Activated naive CD4-positive, alpha-beta T cell treated with anti-CD3 and anti-CD28 coated beads, Interleukin-2, amount 10 ng/mL, durations not matched to agents 7 days and 5 days (primary cell): ENCODE measurements at regions not wholly inside any gene's neighbourhood (a gene's known extent, or its start where the extent isn't known, plus 50 kb on each side); places are given as distances from the start of the nearest gene placed in this dataset.
"Not testable (repeated sequence)": the region's sequence is repeated elsewhere in the genome, so short reads cannot be mapped to it uniquely, and the experiment has no call there.

Experiments
- CTCF ChIA-PET: fragments of 350-600 bp; sonication (Branson Sonifier 250); formaldehyde crosslinking; loops from one replicate; lab custom pipeline; 2021; ENCODE audit warnings: antibody characterized with exemption; lab: Charles Lee
- DNase-seq: peaks from one replicate; pipeline ENCODE4 v3.0.0-alpha.2; 2020
- H3K27ac Mint-ChIP-seq: one replicate; pipeline ENCODE4 v1.8.0; 2021; ENCODE audit warnings: mild to moderate bottlenecking, moderate library complexity, mixed read lengths
- H3K27me3 Mint-ChIP-seq: one replicate; pipeline ENCODE4 v1.8.0; 2021; ENCODE audit warnings: mild to moderate bottlenecking, mixed read lengths
- H3K36me3 Mint-ChIP-seq: one replicate; pipeline ENCODE4 v1.8.0; 2021; ENCODE audit warnings: mixed read lengths
- H3K4me1 Mint-ChIP-seq: one replicate; pipeline ENCODE4 v1.8.0; 2021; ENCODE audit warnings: mixed read lengths
- H3K4me3 Mint-ChIP-seq: one replicate; pipeline ENCODE4 v1.8.0; 2021; ENCODE audit warnings: mild to moderate bottlenecking, moderate library complexity, mixed read lengths
- H3K9me3 Mint-ChIP-seq: one replicate; pipeline ENCODE4 v1.8.0; 2021; ENCODE audit warnings: mixed read lengths

DNA sequence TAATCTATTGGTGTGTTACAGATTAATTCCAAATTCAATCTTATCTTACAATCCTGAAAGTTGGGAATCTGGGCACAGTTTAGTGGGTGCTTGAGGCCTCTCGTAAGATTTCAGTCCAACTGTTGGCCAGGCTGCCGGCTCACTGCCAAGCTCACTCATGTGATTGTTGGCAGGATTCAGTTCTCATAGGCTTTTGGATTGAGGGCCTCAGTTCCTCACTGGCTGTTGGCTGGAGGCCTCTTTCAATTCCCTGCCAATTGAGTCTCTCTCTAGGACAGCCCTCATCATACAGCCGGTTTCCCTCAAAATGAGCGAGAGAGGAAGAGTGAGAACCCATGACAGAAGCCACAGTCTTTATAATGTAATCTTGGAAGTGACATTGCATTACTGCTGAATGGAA, 123.5 kb upstream of the FBXO33 start:
- Mint-ChIP-seq H3K4me1 (no peaks in the 10 kb centered on the region), H3K27me3 (no peaks in the 10 kb centered on the region), H3K4me3 (no peak overlapping the region), H3K27ac (no peak overlapping the region), H3K36me3 (no peaks in the 10 kb centered on the region), H3K9me3 (peaks cover 22% of the 10 kb centered on the region)
- CTCF ChIA-PET, result no interaction called here
- no peak for DNase-seq

GRCh38 chr14:39554576-39554975, 122.3 kb upstream of the FBXO33 start:
- CTCF ChIA-PET, result no interaction called here
- H3K4me3 Mint-ChIP-seq, result no peak overlapping the region
- H3K9me3 Mint-ChIP-seq, result peaks cover 18% of the 10 kb centered on the region
- no peak overlapping the region for H3K27ac Mint-ChIP-seq
- DNase-seq, result no peak
- no peaks in the 10 kb centered on the region for H3K36me3 Mint-ChIP-seq
- no peaks in the 10 kb centered on the region for H3K27me3 Mint-ChIP-seq
- H3K4me1 Mint-ChIP-seq, result no peaks in the 10 kb centered on the region

DNA sequence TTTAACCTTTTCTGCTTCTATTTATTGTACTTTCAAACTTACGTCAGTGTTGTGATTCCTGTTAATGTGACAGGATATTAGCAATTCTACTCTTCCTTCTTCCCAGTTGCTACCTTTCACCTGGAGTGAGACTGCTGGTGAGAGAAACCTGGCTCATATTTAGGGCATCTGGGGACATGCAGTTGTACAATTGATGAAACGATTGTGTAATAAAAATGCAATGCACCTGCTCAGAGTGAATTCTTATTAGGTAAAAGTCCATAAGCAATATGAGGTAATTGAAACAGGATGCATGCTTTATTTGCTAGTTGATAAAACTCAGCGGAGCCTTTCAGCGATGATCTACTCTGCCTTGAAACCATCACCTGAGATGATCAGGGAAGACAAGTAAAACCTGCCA, 116.1 kb upstream of the FBXO33 start:
- Mint-ChIP-seq H3K9me3 (peaks cover 3% of the 10 kb centered on the region), H3K4me3 (no peak overlapping the region), H3K27me3 (no peaks in the 10 kb centered on the region), H3K36me3 (no peaks in the 10 kb centered on the region), H3K4me1 (no peaks in the 10 kb centered on the region), H3K27ac (no peak overlapping the region)
- DNase-seq, result no peak
- CTCF ChIA-PET, result no interaction called here

- no peak for DNase-seq
- H3K36me3 Mint-ChIP-seq, result no peaks in the 10 kb centered on the region
- H3K27me3 Mint-ChIP-seq, result no peaks in the 10 kb centered on the region
- peaks cover 3% of the 10 kb centered on the region for H3K9me3 Mint-ChIP-seq
- H3K27ac Mint-ChIP-seq, result no peak overlapping the region
- CTCF ChIA-PET, result no interaction called here
- H3K4me3 Mint-ChIP-seq, result no peak overlapping the region
- H3K4me1 Mint-ChIP-seq, result no peaks in the 10 kb centered on the region
These were observed 115.6 kb upstream of the FBXO33 start for GRCh38 chr14:39547845-39548244.

GRCh38 chr14:39505812-39506211, 73.6 kb upstream of the FBXO33 start:
- CTCF ChIA-PET, result no interaction called here
- Mint-ChIP-seq H3K27ac (no peak overlapping the region), H3K4me1 (no peaks in the 10 kb centered on the region), H3K27me3 (no peaks in the 10 kb centered on the region), H3K9me3 (peaks cover 8% of the 10 kb centered on the region), H3K4me3 (no peak overlapping the region), H3K36me3 (no peaks in the 10 kb centered on the region)
- no peak for DNase-seq

GRCh38 chr14:39500253-39500652, 68.0 kb upstream of the FBXO33 start:
- CTCF ChIA-PET, result no interaction called here
- Mint-ChIP-seq H3K36me3 (no peaks in the 10 kb centered on the region), H3K9me3 (peaks cover 6% of the 10 kb centered on the region), H3K27ac (no peak overlapping the region), H3K27me3 (no peaks in the 10 kb centered on the region), H3K4me1 (no peaks in the 10 kb centered on the region), H3K4me3 (no peak overlapping the region)
- no peak for DNase-seq

GRCh38 chr14:39499514-39499913, 67.3 kb upstream of the FBXO33 start:
- no peak overlapping the region for H3K4me3 Mint-ChIP-seq
- DNase-seq, result no peak
- no peaks in the 10 kb centered on the region for H3K27me3 Mint-ChIP-seq
- no peak overlapping the region for H3K27ac Mint-ChIP-seq
- CTCF ChIA-PET, result no interaction called here
- peaks cover 6% of the 10 kb centered on the region for H3K9me3 Mint-ChIP-seq
- H3K36me3 Mint-ChIP-seq, result no peaks in the 10 kb centered on the region
- no peaks in the 10 kb centered on the region for H3K4me1 Mint-ChIP-seq

- H3K4me1 Mint-ChIP-seq, result not testable (repeated sequence)
These were observed 65.4 kb upstream of the FBXO33 start for GRCh38 chr14:39497677-39498076.

DNA sequence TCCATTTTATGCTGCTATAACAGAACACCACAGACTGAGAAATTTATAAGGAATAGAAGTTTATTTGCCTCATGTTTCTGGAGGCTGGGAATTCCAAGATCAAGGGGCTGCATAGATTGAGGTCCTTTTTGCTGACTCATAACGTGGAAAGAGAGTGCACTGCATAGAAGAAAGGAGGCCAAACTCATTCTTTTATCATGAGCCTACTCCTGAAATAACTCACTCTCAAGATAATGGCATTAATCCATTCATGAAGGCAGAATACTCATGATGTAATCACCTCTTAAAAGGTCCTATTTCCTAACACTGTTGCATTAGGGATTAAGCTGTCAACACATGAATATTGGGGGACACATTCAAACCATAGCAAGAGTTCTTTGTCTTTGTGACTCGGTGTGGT, 60.0 kb upstream of the FBXO33 start:
- CTCF ChIA-PET, result no interaction called here
- Mint-ChIP-seq H3K27me3 (no peaks in the 10 kb centered on the region), H3K9me3 (peaks cover 4% of the 10 kb centered on the region), H3K4me1 (no peaks in the 10 kb centered on the region), H3K27ac (no peak overlapping the region), H3K36me3 (no peaks in the 10 kb centered on the region), H3K4me3 (no peak overlapping the region)
- no peak for DNase-seq

More at GRCh38 chr14:39497677-39498076, 65.4 kb upstream of the FBXO33 start:
- CTCF ChIA-PET, H3K36me3 Mint-ChIP-seq, DNase-seq, H3K9me3 Mint-ChIP-seq, H3K4me3 Mint-ChIP-seq, H3K27me3 Mint-ChIP-seq, H3K27ac Mint-ChIP-seq: not testable (repeated sequence)

GRCh38 chr14:39491134-39491571, 58.9 kb upstream of the FBXO33 start:
- CTCF ChIA-PET, result interaction anchor here (1.0 kb wide), 1 partner anchor 260 kb away, joined by 3 read pairs; no protein-coding TSS in a partner anchor
- Mint-ChIP-seq H3K27me3 (no peaks in the 10 kb centered on the region), H3K4me3 (no peak overlapping the region), H3K4me1 (no peaks in the 10 kb centered on the region), H3K9me3 (peaks cover 2% of the 10 kb centered on the region), H3K36me3 (no peaks in the 10 kb centered on the region), H3K27ac (no peak overlapping the region)
- no peak for DNase-seq

- Mint-ChIP-seq H3K9me3 (no peaks in the 10 kb centered on the region), H3K27ac (no peak overlapping the region), H3K36me3 (no peaks in the 10 kb centered on the region), H3K4me3 (no peak overlapping the region), H3K27me3 (no peaks in the 10 kb centered on the region), H3K4me1 (no peaks in the 10 kb centered on the region)
- no peak for DNase-seq
- CTCF ChIA-PET, result interaction anchor here (1.2 to 2.6 kb wide), 2 partner anchors 21 to 257 kb away, joined by 4 to 14 read pairs; no protein-coding TSS in a partner anchor
These were observed 56.4 kb upstream of the FBXO33 start for GRCh38 chr14:39488600-39488999.

- no peak for DNase-seq
- Mint-ChIP-seq H3K9me3 (no peaks in the 10 kb centered on the region), H3K36me3 (no peaks in the 10 kb centered on the region), H3K4me1 (no peaks in the 10 kb centered on the region), H3K4me3 (no peak overlapping the region), H3K27ac (no peak overlapping the region), H3K27me3 (no peaks in the 10 kb centered on the region)
- CTCF ChIA-PET, result no interaction called here
These were observed 51.4 kb upstream of the FBXO33 start for GRCh38 chr14:39483682-39484081.
